ENCODE measurements at regions not wholly inside any gene's neighbourhood (a gene's known extent, or its start where the extent isn't known, plus 50 kb on each side); places are given as distances from the start of the nearest gene placed in this dataset.

GRCh38 chr2:18297534-18298058 is 262.9 kb downstream of the RDH14 start:
- Mint-ChIP-seq H3K36me3 (ENCODE audit: low read depth) (no peaks in the 10 kb centered on the region), H3K27me3 (no peaks in the 10 kb centered on the region), H3K27ac (no peak overlapping the region), H3K4me1 (no peaks in the 10 kb centered on the region), H3K9me3 (no peaks in the 10 kb centered on the region), H3K4me3 (no peak overlapping the region)
- ChIA-PET POLR2A (no interaction called here), CTCF (no interaction called here)
- no peak for ATAC-seq (ENCODE audit: low read depth)
- DNase-seq, result no peak
- TF ChIP-seq, protein P1, sequence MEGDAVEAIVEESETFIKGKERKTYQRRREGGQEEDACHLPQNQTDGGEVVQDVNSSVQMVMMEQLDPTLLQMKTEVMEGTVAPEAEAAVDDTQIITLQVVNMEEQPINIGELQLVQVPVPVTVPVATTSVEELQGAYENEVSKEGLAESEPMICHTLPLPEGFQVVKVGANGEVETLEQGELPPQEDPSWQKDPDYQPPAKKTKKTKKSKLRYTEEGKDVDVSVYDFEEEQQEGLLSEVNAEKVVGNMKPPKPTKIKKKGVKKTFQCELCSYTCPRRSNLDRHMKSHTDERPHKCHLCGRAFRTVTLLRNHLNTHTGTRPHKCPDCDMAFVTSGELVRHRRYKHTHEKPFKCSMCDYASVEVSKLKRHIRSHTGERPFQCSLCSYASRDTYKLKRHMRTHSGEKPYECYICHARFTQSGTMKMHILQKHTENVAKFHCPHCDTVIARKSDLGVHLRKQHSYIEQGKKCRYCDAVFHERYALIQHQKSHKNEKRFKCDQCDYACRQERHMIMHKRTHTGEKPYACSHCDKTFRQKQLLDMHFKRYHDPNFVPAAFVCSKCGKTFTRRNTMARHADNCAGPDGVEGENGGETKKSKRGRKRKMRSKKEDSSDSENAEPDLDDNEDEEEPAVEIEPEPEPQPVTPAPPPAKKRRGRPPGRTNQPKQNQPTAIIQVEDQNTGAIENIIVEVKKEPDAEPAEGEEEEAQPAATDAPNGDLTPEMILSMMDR (IDR thresholded peaks at IDR 0.05), result no peak
- intact Hi-C loops (cut with micrococcal nuclease), result no loop called here

GRCh38 chr2:18290386-18290785 is 270.1 kb downstream of the RDH14 start:
- no peaks in the 10 kb centered on the region for H3K36me3 Mint-ChIP-seq (ENCODE audit: low read depth)
- POLR2A ChIA-PET, result no interaction called here
- CTCF ChIA-PET, result no interaction called here

DNA sequence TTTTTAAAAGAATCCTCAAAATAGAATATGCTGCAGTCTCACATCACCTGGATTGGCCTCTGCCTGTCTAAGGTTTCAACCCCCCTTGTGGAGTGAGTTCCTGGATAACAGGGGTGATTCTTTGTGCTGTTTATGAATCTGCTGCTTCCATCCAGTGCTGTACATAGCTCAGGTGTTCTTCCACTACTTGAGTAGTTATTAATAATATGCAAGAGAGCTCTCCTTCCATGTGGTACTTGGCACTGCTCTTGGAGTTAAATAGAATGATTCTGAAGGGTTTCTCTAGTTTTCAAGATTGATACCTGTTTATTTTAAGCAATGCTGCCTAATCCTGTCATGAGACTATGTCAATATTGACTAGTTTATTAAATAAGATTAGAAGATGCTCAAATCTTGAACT is 273.6 kb downstream of the RDH14 start:
- intact Hi-C loops (cut with micrococcal nuclease), result no loop called here
- no peaks in the 10 kb centered on the region for H3K4me1 Mint-ChIP-seq
- CTCF ChIA-PET, result no interaction called here

More at GRCh38 chr2:18290386-18290785, 270.1 kb downstream of the RDH14 start:
- ATAC-seq (ENCODE audit: low read depth), result no peak
- H3K4me3 Mint-ChIP-seq, result no peak overlapping the region
- no peaks in the 10 kb centered on the region for H3K4me1 Mint-ChIP-seq
- H3K9me3 Mint-ChIP-seq, result peaks cover 3% of the 10 kb centered on the region
- no peaks in the 10 kb centered on the region for H3K27me3 Mint-ChIP-seq
- intact Hi-C loops (cut with micrococcal nuclease), result no loop called here
- H3K27ac Mint-ChIP-seq, result no peak overlapping the region
- TF ChIP-seq, protein P1 (IDR thresholded peaks at IDR 0.05), result no peak
- DNase-seq, result no peak

DNA sequence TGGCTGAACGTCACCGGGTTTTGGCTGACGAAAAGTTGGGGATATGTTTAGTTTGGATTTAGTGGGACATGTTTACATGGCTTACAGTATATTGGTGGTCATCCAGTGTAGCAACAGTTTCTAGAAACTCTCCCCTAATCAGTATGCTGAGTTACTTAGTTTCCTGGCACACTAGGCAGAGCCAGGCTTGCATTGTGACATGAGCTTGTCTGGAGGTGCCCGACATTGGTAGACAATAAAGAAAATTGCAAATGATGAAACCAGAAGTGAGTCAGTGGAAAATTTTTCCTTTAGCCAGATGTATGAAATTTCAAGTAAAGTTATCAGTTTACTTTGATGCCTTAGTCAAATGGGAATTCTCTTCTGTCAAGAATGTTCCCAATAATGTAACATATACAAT is 276.1 kb downstream of the RDH14 start:
- TF ChIP-seq, protein P1 (IDR thresholded peaks at IDR 0.05), result no peak
- Mint-ChIP-seq H3K4me1 (no peaks in the 10 kb centered on the region), H3K27ac (no peak overlapping the region), H3K4me3 (no peak overlapping the region), H3K36me3 (ENCODE audit: low read depth) (no peaks in the 10 kb centered on the region), H3K27me3 (peaks cover 5% of the 10 kb centered on the region), H3K9me3 (peaks cover 5% of the 10 kb centered on the region)
- POLR2A ChIA-PET, result no interaction called here
- ATAC-seq (ENCODE audit: low read depth) (no peak), DNase-seq (no peak)
- intact Hi-C loops (cut with micrococcal nuclease), result no loop called here
- CTCF ChIA-PET, result no interaction called here

More for the DNA sequence above, 273.6 kb downstream of the RDH14 start:
- no peaks in the 10 kb centered on the region for H3K27me3 Mint-ChIP-seq
- DNase-seq, result no peak
- H3K9me3 Mint-ChIP-seq, result peaks cover 3% of the 10 kb centered on the region
- TF ChIP-seq, protein P1 (IDR thresholded peaks at IDR 0.05), result no peak
- H3K27ac Mint-ChIP-seq, result no peak overlapping the region
- no peak for ATAC-seq (ENCODE audit: low read depth)
- no peaks in the 10 kb centered on the region for H3K36me3 Mint-ChIP-seq (ENCODE audit: low read depth)
- H3K4me3 Mint-ChIP-seq, result no peak overlapping the region
- POLR2A ChIA-PET, result no interaction called here

GRCh38 chr2:18282026-18282425 is 278.4 kb downstream of the RDH14 start:
- no peak for DNase-seq
- Mint-ChIP-seq H3K36me3 (ENCODE audit: low read depth) (no peaks in the 10 kb centered on the region), H3K4me1 (no peaks in the 10 kb centered on the region), H3K27ac (no peak overlapping the region), H3K9me3 (peaks cover 5% of the 10 kb centered on the region), H3K4me3 (no peak overlapping the region), H3K27me3 (peaks cover 5% of the 10 kb centered on the region)
- CTCF ChIA-PET, result no interaction called here
- TF ChIP-seq, protein P1 (IDR thresholded peaks at IDR 0.05), result no peak
- intact Hi-C loops (cut with micrococcal nuclease), result no loop called here
- POLR2A ChIA-PET, result no interaction called here
- no peak for ATAC-seq (ENCODE audit: low read depth)

Data from activated B cell treated with CpG ODN at 0.5 μM for 24 hours (primary cell).